ENCODE measurements at regions not wholly inside any gene's neighbourhood (a gene's known extent, or its start where the extent isn't known, plus 50 kb on each side); places are given as distances from the start of the nearest gene placed in this dataset.

GRCh38 chr13:106623799-106624460, 56.0 kb upstream of the ARGLU1 start:
- no peak for DNase-seq (ENCODE audit: low read depth)
- TF ChIP-seq, protein P1, sequence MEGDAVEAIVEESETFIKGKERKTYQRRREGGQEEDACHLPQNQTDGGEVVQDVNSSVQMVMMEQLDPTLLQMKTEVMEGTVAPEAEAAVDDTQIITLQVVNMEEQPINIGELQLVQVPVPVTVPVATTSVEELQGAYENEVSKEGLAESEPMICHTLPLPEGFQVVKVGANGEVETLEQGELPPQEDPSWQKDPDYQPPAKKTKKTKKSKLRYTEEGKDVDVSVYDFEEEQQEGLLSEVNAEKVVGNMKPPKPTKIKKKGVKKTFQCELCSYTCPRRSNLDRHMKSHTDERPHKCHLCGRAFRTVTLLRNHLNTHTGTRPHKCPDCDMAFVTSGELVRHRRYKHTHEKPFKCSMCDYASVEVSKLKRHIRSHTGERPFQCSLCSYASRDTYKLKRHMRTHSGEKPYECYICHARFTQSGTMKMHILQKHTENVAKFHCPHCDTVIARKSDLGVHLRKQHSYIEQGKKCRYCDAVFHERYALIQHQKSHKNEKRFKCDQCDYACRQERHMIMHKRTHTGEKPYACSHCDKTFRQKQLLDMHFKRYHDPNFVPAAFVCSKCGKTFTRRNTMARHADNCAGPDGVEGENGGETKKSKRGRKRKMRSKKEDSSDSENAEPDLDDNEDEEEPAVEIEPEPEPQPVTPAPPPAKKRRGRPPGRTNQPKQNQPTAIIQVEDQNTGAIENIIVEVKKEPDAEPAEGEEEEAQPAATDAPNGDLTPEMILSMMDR (IDR thresholded peaks at IDR 0.05; ENCODE audit: control insufficient read depth, extremely low read depth, insufficient read depth), result no peak
- no peak overlapping the region for H3K4me3 ChIP-seq (ENCODE audit: low read depth, low read length)

DNA sequence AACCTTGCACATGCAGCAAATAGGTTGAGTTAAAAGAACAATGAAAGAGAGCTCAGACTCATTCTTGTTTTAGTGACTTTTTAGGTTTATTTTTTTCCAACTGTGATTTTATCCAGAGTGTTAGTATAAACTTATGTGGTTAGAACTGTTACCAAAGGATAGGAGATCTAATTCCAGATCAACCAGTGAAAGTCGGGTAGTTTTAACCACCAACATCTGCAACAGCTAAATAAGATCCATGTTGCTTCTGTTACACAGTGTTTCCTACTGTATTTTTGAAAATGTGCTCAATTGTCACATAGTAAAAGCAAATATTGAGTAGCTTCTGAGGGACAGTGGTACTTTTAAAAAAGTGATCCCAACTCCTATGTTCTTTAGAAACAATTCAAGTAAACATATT, 53.9 kb upstream of the ARGLU1 start:
- no peak for DNase-seq (ENCODE audit: low read depth)
- TF ChIP-seq, protein P1 (IDR thresholded peaks at IDR 0.05; ENCODE audit: control insufficient read depth, extremely low read depth, insufficient read depth), result no peak
- no peak overlapping the region for H3K4me3 ChIP-seq (ENCODE audit: low read depth, low read length)

- H3K4me3 ChIP-seq (ENCODE audit: low read depth, low read length), result no peak overlapping the region
- no peak for DNase-seq (ENCODE audit: low read depth)
Measured at GRCh38 chr13:106619688-106620555, 52.0 kb upstream of the ARGLU1 start.

More at GRCh38 chr13:106619688-106620555, 52.0 kb upstream of the ARGLU1 start:
- TF ChIP-seq, protein P1 (IDR thresholded peaks at IDR 0.05; ENCODE audit: control insufficient read depth, extremely low read depth, insufficient read depth), result peak; percentile 78

Measured in LNCaP clone FGC (cell line).